ENCODE measurements at regions not wholly inside any gene's neighbourhood (a gene's known extent, or its start where the extent isn't known, plus 50 kb on each side); places are given as distances from the start of the nearest gene placed in this dataset.

- H3K27ac ChIP-seq: no peak overlapping the region
- no peak for TF ChIP-seq CTCF (IDR thresholded peaks at IDR 0.05)
- DNase-seq (ENCODE audit: low spot score): no peak
- no peak overlapping the region for H3K4me3 ChIP-seq
Observed at GRCh38 chr5:162301356-162301755, 233.8 kb downstream of the GABRG2 start.

GRCh38 chr5:162323466-162323865, 255.9 kb downstream of the GABRG2 start:
- no peak overlapping the region for H3K27ac ChIP-seq
- no peak for DNase-seq (ENCODE audit: low spot score)
- H3K4me3 ChIP-seq: no peak overlapping the region
- no peak for TF ChIP-seq CTCF (IDR thresholded peaks at IDR 0.05)

GRCh38 chr5:162324328-162324727, 256.8 kb downstream of the GABRG2 start:
- H3K4me3 ChIP-seq: no peak overlapping the region
- H3K27ac ChIP-seq: no peak overlapping the region
- no peak for TF ChIP-seq CTCF (IDR thresholded peaks at IDR 0.05)
- no peak for DNase-seq (ENCODE audit: low spot score)

GRCh38 chr5:162325143-162325727, 257.7 kb downstream of the GABRG2 start:
- Histone ChIP-seq H3K27ac (no peak overlapping the region), H3K4me3 (no peak overlapping the region)
- DNase-seq (ENCODE audit: low spot score): no peak
- no peak for TF ChIP-seq CTCF (IDR thresholded peaks at IDR 0.05)

GRCh38 chr5:162334944-162335343, 267.4 kb downstream of the GABRG2 start:
- DNase-seq (ENCODE audit: low spot score): no peak
- TF ChIP-seq CTCF (IDR thresholded peaks at IDR 0.05): no peak
- no peak overlapping the region for H3K27ac ChIP-seq
- H3K4me3 ChIP-seq: no peak overlapping the region

- Histone ChIP-seq H3K27ac (no peak overlapping the region), H3K4me3 (no peak overlapping the region)
- no peak for TF ChIP-seq CTCF (IDR thresholded peaks at IDR 0.05)
- no peak for DNase-seq (ENCODE audit: low spot score)
Observed at GRCh38 chr5:162360373-162360931, 292.9 kb downstream of the GABRG2 start.

GRCh38 chr5:162372256-162372655, 304.7 kb downstream of the GABRG2 start:
- Histone ChIP-seq H3K27ac (no peak overlapping the region), H3K4me3 (no peak overlapping the region)
- TF ChIP-seq CTCF (IDR thresholded peaks at IDR 0.05): no peak
- no peak for DNase-seq (ENCODE audit: low spot score)
